ENCODE measurements at regions not wholly inside any gene's neighbourhood (a gene's known extent, or its start where the extent isn't known, plus 50 kb on each side); places are given as distances from the start of the nearest gene placed in this dataset.

- no peak for TF ChIP-seq EZH2 (IDR thresholded peaks at IDR 0.05; ENCODE audit: borderline replicate concordance, control insufficient read depth, low read depth, low read length)
- no peak for TF ChIP-seq MAX (IDR thresholded peaks at IDR 0.05; ENCODE audit: low read depth, low read length)
- no peak for TF ChIP-seq CREB1 (IDR thresholded peaks at IDR 0.05; ENCODE audit: low read depth)
- no peak for TF ChIP-seq CEBPB (IDR thresholded peaks at IDR 0.05; ENCODE audit: borderline replicate concordance in 1 of 2, low read depth in 2 of 2, low read length in 2 of 2)
Observed at GRCh38 chr11:11210446-11210845, 142.6 kb downstream of the CSNK2A3 start.
